ENCODE measurements at regions not wholly inside any gene's neighbourhood (a gene's known extent, or its start where the extent isn't known, plus 50 kb on each side); places are given as distances from the start of the nearest gene placed in this dataset.

- TF ChIP-seq EZH2phosphoT487 (IDR thresholded peaks at IDR 0.05; ENCODE audit: insufficient read depth, low read depth): no peak
- no peak for TF ChIP-seq EZH2 (IDR thresholded peaks at IDR 0.05; ENCODE audit: insufficient read depth, poor library complexity, severe bottlenecking)
Measured at GRCh38 chr10:57798830-57799229, 468.9 kb downstream of the IPMK start.
